Fibroblast of upper back skin (primary cell): ENCODE measurements at regions not wholly inside any gene's neighbourhood (a gene's known extent, or its start where the extent isn't known, plus 50 kb on each side); places are given as distances from the start of the nearest gene placed in this dataset.

ENCODE experiments used
- DNase-seq: peaks from one replicate; pipeline ENCODE4 v3.0.0-alpha.2; 2013

- no peak for DNase-seq
Measured at GRCh38 chr11:116642481-116642880, 130.3 kb downstream of the BUD13 start.

GRCh38 chr11:116641561-116642045 is 131.2 kb downstream of the BUD13 start:
- peak; percentile 15 for DNase-seq

GRCh38 chr11:116640641-116641402 is 132.0 kb downstream of the BUD13 start:
- DNase-seq: no peak

GRCh38 chr11:116638463-116638862 is 134.3 kb downstream of the BUD13 start:
- no peak for DNase-seq

- no peak for DNase-seq
Measured at GRCh38 chr11:116637766-116638165, 135.0 kb downstream of the BUD13 start.

- no peak for DNase-seq
Measured at GRCh38 chr11:116636341-116636929, 136.4 kb downstream of the BUD13 start.

- DNase-seq: no peak
Measured at GRCh38 chr11:116631201-116631600, 141.6 kb downstream of the BUD13 start.

- DNase-seq: no peak
Measured at GRCh38 chr11:116618461-116618860, 154.3 kb downstream of the BUD13 start.

- DNase-seq: no peak
Measured at GRCh38 chr11:116615211-116615865, 157.4 kb downstream of the BUD13 start.

GRCh38 chr11:116614306-116615210 is 158.2 kb downstream of the BUD13 start:
- no peak for DNase-seq

GRCh38 chr11:116613206-116613875 is 159.4 kb downstream of the BUD13 start:
- DNase-seq: no peak

- DNase-seq: no peak
Measured at GRCh38 chr11:116611998-116612620, 160.7 kb downstream of the BUD13 start.

GRCh38 chr11:116610190-116610589 is 162.6 kb downstream of the BUD13 start:
- no peak for DNase-seq

- no peak for DNase-seq
Measured at GRCh38 chr11:116607027-116607426, 165.8 kb downstream of the BUD13 start.

- DNase-seq: peak; percentile 30
Measured at GRCh38 chr11:116605543-116606459, 167.0 kb downstream of the BUD13 start.

GRCh38 chr11:116603728-116604323 is 169.0 kb downstream of the BUD13 start:
- no peak for DNase-seq

GRCh38 chr11:116602637-116602942 is 170.2 kb downstream of the BUD13 start:
- no peak for DNase-seq

GRCh38 chr11:116601814-116602636 is 170.8 kb downstream of the BUD13 start:
- peak; percentile 20 for DNase-seq

- DNase-seq: no peak
Measured at GRCh38 chr11:116600930-116601329, 171.9 kb downstream of the BUD13 start.
